ENCODE measurements at regions not wholly inside any gene's neighbourhood (a gene's known extent, or its start where the extent isn't known, plus 50 kb on each side); places are given as distances from the start of the nearest gene placed in this dataset.
A peak's percentile ranks its signal among the peaks of the same experiment; 100 is the strongest.
"Not testable (repeated sequence)": the region's sequence is repeated elsewhere in the genome, so short reads cannot be mapped to it uniquely, and the experiment has no call there.

DNA sequence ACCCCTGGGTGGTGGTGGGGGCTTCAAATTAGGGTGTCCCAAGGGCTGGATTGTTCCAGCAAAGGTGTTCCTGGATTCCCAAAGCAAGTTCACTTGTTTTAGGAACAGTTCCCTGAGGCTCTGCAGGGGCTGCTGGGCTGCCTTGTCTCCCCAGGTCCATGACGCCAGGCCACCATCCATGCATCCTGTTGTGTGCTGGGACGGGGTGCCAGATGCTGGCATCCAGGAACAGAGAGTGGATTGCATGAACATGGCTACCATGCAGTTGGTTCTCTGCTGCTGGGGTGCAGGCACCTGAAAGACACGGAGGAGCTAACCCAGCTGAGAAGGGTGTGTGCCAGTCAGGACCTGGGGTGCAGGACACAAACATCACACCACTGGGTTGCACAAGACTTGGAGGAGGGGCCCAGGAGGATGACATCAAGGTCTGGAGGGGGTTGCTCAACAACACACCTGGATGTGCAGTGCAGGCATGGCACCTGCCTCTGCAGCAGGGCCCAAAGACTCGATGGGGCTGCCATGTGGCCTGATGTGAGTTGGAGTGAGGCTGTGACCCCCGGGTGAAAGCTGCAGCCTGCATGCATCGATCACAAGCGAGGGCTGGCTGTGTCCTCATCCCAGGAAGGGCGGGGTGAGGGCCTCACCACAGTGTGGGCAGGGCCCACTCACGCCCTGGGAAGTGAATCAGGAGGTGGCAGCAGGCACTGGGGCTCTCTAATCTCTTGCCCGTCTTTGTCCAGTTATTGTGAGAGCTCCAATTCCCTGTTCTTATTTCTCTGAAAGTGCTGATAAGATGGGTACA lies 74.0 kb upstream of the CLDN5 start:
- FAIRE-seq: peak; percentile 80
- TF ChIP-seq CTCF (IDR thresholded peaks at IDR 0.05; ENCODE audit: insufficient read depth, low read length, severe bottlenecking): no peak
- H3K4me3 ChIP-seq (ENCODE audit: low read depth, low read length): no peak overlapping the region
- no peaks in the 10 kb centered on the region for H3K27me3 ChIP-seq (ENCODE audit: control insufficient read depth, insufficient read depth, low read length)
- H3K36me3 ChIP-seq (ENCODE audit: control insufficient read depth, insufficient read depth, low read length): no peaks in the 10 kb centered on the region
- peak; percentile 81 for DNase-seq (ENCODE audit: low read depth)

GRCh38 chr22:19599004-19599403 lies 74.8 kb upstream of the CLDN5 start:
- H3K36me3 ChIP-seq (ENCODE audit: control insufficient read depth, insufficient read depth, low read length): no peaks in the 10 kb centered on the region
- DNase-seq (ENCODE audit: low read depth): no peak
- TF ChIP-seq CTCF (IDR thresholded peaks at IDR 0.05; ENCODE audit: insufficient read depth, low read length, severe bottlenecking): no peak
- FAIRE-seq: no peak
- H3K4me3 ChIP-seq (ENCODE audit: low read depth, low read length): no peak overlapping the region
- no peaks in the 10 kb centered on the region for H3K27me3 ChIP-seq (ENCODE audit: control insufficient read depth, insufficient read depth, low read length)

- H3K36me3 ChIP-seq (ENCODE audit: control insufficient read depth, insufficient read depth, low read length): no peaks in the 10 kb centered on the region
- no peak overlapping the region for H3K4me3 ChIP-seq (ENCODE audit: low read depth, low read length)
- no peak for TF ChIP-seq CTCF (IDR thresholded peaks at IDR 0.05; ENCODE audit: insufficient read depth, low read length, severe bottlenecking)
- FAIRE-seq (no peak), DNase-seq (ENCODE audit: low read depth) (no peak)
- no peaks in the 10 kb centered on the region for H3K27me3 ChIP-seq (ENCODE audit: control insufficient read depth, insufficient read depth, low read length)
These were observed 75.5 kb upstream of the CLDN5 start for GRCh38 chr22:19599626-19600243.

GRCh38 chr22:19603346-19603745 lies 79.1 kb upstream of the CLDN5 start:
- DNase-seq (ENCODE audit: low read depth); FAIRE-seq; H3K36me3 ChIP-seq (ENCODE audit: control insufficient read depth, insufficient read depth, low read length); H3K27me3 ChIP-seq (ENCODE audit: control insufficient read depth, insufficient read depth, low read length); H3K4me3 ChIP-seq (ENCODE audit: low read depth, low read length): not testable (repeated sequence)

DNA sequence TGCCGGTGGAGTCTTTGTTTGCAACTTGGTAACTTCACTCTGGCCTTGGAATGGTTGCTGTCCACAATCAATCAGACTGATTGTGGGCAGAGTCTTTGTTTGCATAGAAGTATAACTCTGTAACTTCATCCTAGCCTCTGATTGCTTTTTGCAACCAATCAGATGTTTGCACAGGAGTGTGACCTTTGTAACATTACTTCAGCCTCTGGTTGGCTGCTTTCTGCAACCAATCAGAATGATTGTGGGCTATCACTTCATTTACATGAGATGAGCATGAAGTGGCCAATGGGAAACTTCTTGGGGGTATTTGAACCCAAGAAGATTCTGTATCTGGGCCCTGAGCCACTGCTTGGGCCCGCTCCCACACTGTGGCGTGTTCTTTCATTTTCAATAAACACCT lies 79.6 kb upstream of the CLDN5 start:
- no peak for TF ChIP-seq CTCF (IDR thresholded peaks at IDR 0.05; ENCODE audit: insufficient read depth, low read length, severe bottlenecking)
- Histone ChIP-seq H3K4me3 (ENCODE audit: low read depth, low read length) (no peak overlapping the region), H3K36me3 (ENCODE audit: control insufficient read depth, insufficient read depth, low read length) (no peaks in the 10 kb centered on the region), H3K27me3 (ENCODE audit: control insufficient read depth, insufficient read depth, low read length) (no peaks in the 10 kb centered on the region)
- DNase-seq (ENCODE audit: low read depth) (no peak), FAIRE-seq (no peak)

- Histone ChIP-seq H3K4me3 (ENCODE audit: low read depth, low read length) (no peak overlapping the region), H3K36me3 (ENCODE audit: control insufficient read depth, insufficient read depth, low read length) (no peaks in the 10 kb centered on the region), H3K27me3 (ENCODE audit: control insufficient read depth, insufficient read depth, low read length) (no peaks in the 10 kb centered on the region)
- FAIRE-seq (no peak), DNase-seq (ENCODE audit: low read depth) (no peak)
- no peak for TF ChIP-seq CTCF (IDR thresholded peaks at IDR 0.05; ENCODE audit: insufficient read depth, low read length, severe bottlenecking)
These were observed 80.6 kb upstream of the CLDN5 start for GRCh38 chr22:19604711-19605268.

Data from bronchial epithelial cell (primary cell).